ENCODE measurements at regions not wholly inside any gene's neighbourhood (a gene's known extent, or its start where the extent isn't known, plus 50 kb on each side); places are given as distances from the start of the nearest gene placed in this dataset.
"Not testable (repeated sequence)": the region's sequence is repeated elsewhere in the genome, so short reads cannot be mapped to it uniquely, and the experiment has no call there.

DNA sequence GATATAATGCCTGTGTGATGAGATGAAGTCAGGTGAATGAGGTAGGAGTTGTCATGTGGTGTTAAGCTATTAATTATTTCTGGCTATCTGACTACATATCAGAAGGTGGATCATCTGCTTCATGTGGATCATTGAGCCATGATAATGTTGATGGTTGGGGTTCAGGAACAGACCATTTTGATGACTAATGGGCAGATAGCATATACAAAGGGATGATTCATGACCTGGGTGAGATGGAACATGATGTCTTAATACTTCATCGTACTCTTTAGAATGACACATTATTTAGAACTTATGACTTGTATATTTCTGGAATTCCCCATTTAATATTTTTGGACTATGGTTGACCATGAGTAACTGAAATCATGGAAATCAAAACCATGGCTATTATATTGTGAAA, 155.1 kb downstream of the OR13A1 start:
- H3K36me3 Mint-ChIP-seq: no peaks in the 10 kb centered on the region
- DNase-seq (ENCODE audit: low spot score): no peak
- Histone ChIP-seq H3K9ac (no peak overlapping the region), H2AFZ (replicated peaks) (no peak overlapping the region), H3K27ac (no peak overlapping the region), H3K9me3 (ENCODE audit: low read depth) (no peaks in the 10 kb centered on the region), H3K79me2 (ENCODE audit: low read depth) (no peaks in the 10 kb centered on the region), H3K4me1 (no peaks in the 10 kb centered on the region), H3K36me3 (no peaks in the 10 kb centered on the region), H3K27me3 (no peaks in the 10 kb centered on the region), H3F3A (ENCODE audit: low read depth) (no peaks in the 10 kb centered on the region), H3K4me3 (no peak overlapping the region), H4K20me1 (ENCODE audit: low read depth) (no peaks in the 10 kb centered on the region), H3K4me2 (no peak overlapping the region)
- H3K4me3 Mint-ChIP-seq: no peak overlapping the region
- H3K4me1 Mint-ChIP-seq: no peaks in the 10 kb centered on the region
- H3K27ac Mint-ChIP-seq: no peak overlapping the region
- TF ChIP-seq EZH2phosphoT487 (IDR thresholded peaks at IDR 0.05): no peak
- no peak for TF ChIP-seq EZH2 (IDR thresholded peaks at IDR 0.05)
- TF ChIP-seq, protein P1, sequence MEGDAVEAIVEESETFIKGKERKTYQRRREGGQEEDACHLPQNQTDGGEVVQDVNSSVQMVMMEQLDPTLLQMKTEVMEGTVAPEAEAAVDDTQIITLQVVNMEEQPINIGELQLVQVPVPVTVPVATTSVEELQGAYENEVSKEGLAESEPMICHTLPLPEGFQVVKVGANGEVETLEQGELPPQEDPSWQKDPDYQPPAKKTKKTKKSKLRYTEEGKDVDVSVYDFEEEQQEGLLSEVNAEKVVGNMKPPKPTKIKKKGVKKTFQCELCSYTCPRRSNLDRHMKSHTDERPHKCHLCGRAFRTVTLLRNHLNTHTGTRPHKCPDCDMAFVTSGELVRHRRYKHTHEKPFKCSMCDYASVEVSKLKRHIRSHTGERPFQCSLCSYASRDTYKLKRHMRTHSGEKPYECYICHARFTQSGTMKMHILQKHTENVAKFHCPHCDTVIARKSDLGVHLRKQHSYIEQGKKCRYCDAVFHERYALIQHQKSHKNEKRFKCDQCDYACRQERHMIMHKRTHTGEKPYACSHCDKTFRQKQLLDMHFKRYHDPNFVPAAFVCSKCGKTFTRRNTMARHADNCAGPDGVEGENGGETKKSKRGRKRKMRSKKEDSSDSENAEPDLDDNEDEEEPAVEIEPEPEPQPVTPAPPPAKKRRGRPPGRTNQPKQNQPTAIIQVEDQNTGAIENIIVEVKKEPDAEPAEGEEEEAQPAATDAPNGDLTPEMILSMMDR (IDR thresholded peaks at IDR 0.05): no peak
- H3K27me3 Mint-ChIP-seq (ENCODE audit: insufficient read depth, low read depth): no peaks in the 10 kb centered on the region
- no peaks in the 10 kb centered on the region for H3K9me3 Mint-ChIP-seq

- no peaks in the 10 kb centered on the region for H3K36me3 Mint-ChIP-seq
- no peak overlapping the region for H3K27ac Mint-ChIP-seq
- H3K27me3 Mint-ChIP-seq (ENCODE audit: insufficient read depth, low read depth): no peaks in the 10 kb centered on the region
- Histone ChIP-seq H3K4me2 (no peak overlapping the region), H4K20me1 (ENCODE audit: low read depth) (no peaks in the 10 kb centered on the region), H3K4me3 (no peak overlapping the region), H3K4me1 (no peaks in the 10 kb centered on the region), H3K9ac (no peak overlapping the region), H3K79me2 (ENCODE audit: low read depth) (no peaks in the 10 kb centered on the region), H3F3A (ENCODE audit: low read depth) (no peaks in the 10 kb centered on the region), H3K27me3 (no peaks in the 10 kb centered on the region), H2AFZ (replicated peaks) (no peak overlapping the region), H3K36me3 (no peaks in the 10 kb centered on the region), H3K9me3 (ENCODE audit: low read depth) (no peaks in the 10 kb centered on the region), H3K27ac (no peak overlapping the region)
- DNase-seq (ENCODE audit: low spot score): no peak
- no peak for TF ChIP-seq EZH2phosphoT487 (IDR thresholded peaks at IDR 0.05)
- TF ChIP-seq, protein P1 (IDR thresholded peaks at IDR 0.05): no peak
- H3K4me1 Mint-ChIP-seq: no peaks in the 10 kb centered on the region
- H3K4me3 Mint-ChIP-seq: no peak overlapping the region
- no peaks in the 10 kb centered on the region for H3K9me3 Mint-ChIP-seq
Measured at GRCh38 chr10:45163315-45163975, 152.0 kb downstream of the OR13A1 start.

GRCh38 chr10:45175520-45176118, 139.8 kb downstream of the OR13A1 start:
- H3K9me3 ChIP-seq (ENCODE audit: low read depth); H3K36me3 Mint-ChIP-seq; H3F3A ChIP-seq (ENCODE audit: low read depth); H3K4me3 ChIP-seq; H4K20me1 ChIP-seq (ENCODE audit: low read depth); H3K27ac ChIP-seq; H3K9me3 Mint-ChIP-seq; H3K4me1 ChIP-seq; DNase-seq (ENCODE audit: low spot score); H3K79me2 ChIP-seq (ENCODE audit: low read depth); H3K27me3 Mint-ChIP-seq (ENCODE audit: insufficient read depth, low read depth); H3K9ac ChIP-seq; H3K27me3 ChIP-seq; H2AFZ ChIP-seq (replicated peaks); H3K4me3 Mint-ChIP-seq; H3K36me3 ChIP-seq; H3K4me2 ChIP-seq: not testable (repeated sequence)
- Mint-ChIP-seq H3K27ac (peak overlapping the region; percentile 57), H3K4me1 (peaks cover 26% of the 10 kb centered on the region)

DNA sequence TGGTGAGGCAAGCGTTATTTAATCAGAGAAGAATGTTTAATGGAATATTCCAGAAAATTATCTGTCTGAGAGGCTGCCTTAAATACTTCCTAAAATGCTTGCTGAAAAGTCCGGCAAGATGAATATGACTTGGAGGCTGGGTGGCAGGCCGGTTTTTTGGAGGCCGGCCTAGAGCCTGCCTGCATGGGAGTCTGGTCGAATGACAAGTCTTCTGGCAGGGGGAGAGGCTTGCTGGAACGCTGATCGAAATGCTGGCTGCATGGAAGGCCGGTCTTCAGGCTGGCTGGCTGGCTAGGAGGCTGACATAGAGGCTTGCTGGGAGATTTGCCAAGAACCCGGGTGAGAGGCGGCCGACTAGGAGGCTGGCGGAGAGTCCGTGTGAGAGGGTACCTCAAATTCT, 135.7 kb downstream of the OR13A1 start:
- Histone ChIP-seq H3F3A (ENCODE audit: low read depth) (no peaks in the 10 kb centered on the region), H3K9me3 (ENCODE audit: low read depth) (no peaks in the 10 kb centered on the region), H3K9ac (no peak overlapping the region), H3K27me3 (no peaks in the 10 kb centered on the region), H2AFZ (replicated peaks) (peak overlapping the region; percentile 63), H3K4me2 (no peak overlapping the region), H4K20me1 (ENCODE audit: low read depth) (no peaks in the 10 kb centered on the region), H3K79me2 (ENCODE audit: low read depth) (no peaks in the 10 kb centered on the region), H3K36me3 (no peaks in the 10 kb centered on the region), H3K4me3 (no peak overlapping the region), H3K27ac (no peak overlapping the region), H3K4me1 (no peaks in the 10 kb centered on the region)
- H3K36me3 Mint-ChIP-seq: no peaks in the 10 kb centered on the region
- H3K9me3 Mint-ChIP-seq: no peaks in the 10 kb centered on the region
- DNase-seq (ENCODE audit: low spot score): no peak
- H3K27me3 Mint-ChIP-seq (ENCODE audit: insufficient read depth, low read depth): no peaks in the 10 kb centered on the region
- peak overlapping the region; percentile 38 for H3K4me3 Mint-ChIP-seq
- H3K27ac Mint-ChIP-seq: no peak overlapping the region
- H3K4me1 Mint-ChIP-seq: peaks cover 26% of the 10 kb centered on the region
- TF ChIP-seq, protein P1 (IDR thresholded peaks at IDR 0.05): no peak
- TF ChIP-seq EZH2phosphoT487 (IDR thresholded peaks at IDR 0.05) (no peak), EZH2 (IDR thresholded peaks at IDR 0.05) (no peak)

All from neural progenitor cell (in vitro differentiated cells).